ENCODE measurements at regions not wholly inside any gene's neighbourhood (a gene's known extent, or its start where the extent isn't known, plus 50 kb on each side); places are given as distances from the start of the nearest gene placed in this dataset.
"Not testable (repeated sequence)": the region's sequence is repeated elsewhere in the genome, so short reads cannot be mapped to it uniquely, and the experiment has no call there.

- DNase-seq (ENCODE audit: low read depth): not testable (repeated sequence)
Measured at GRCh38 chr13:21261487-21262216, 85.2 kb downstream of the MRPL57 start.

GRCh38 chr13:21263909-21264308 lies 87.5 kb downstream of the MRPL57 start:
- not testable (repeated sequence) for DNase-seq (ENCODE audit: low read depth)

GRCh38 chr13:21268485-21268884 lies 92.0 kb downstream of the MRPL57 start:
- not testable (repeated sequence) for DNase-seq (ENCODE audit: low read depth)

GRCh38 chr13:21272439-21272838 lies 96.0 kb downstream of the MRPL57 start:
- DNase-seq (ENCODE audit: low read depth): not testable (repeated sequence)

GRCh38 chr13:21274457-21274856 lies 98.0 kb downstream of the MRPL57 start:
- not testable (repeated sequence) for DNase-seq (ENCODE audit: low read depth)

- DNase-seq (ENCODE audit: low read depth): no peak
Measured at GRCh38 chr13:21282065-21282464, 105.6 kb downstream of the MRPL57 start.

GRCh38 chr13:21287331-21287907 lies 111.0 kb downstream of the MRPL57 start:
- DNase-seq (ENCODE audit: low read depth): no peak

GRCh38 chr13:21289475-21289874 lies 113.0 kb downstream of the MRPL57 start:
- no peak for DNase-seq (ENCODE audit: low read depth)

GRCh38 chr13:21290442-21291002 lies 114.1 kb downstream of the MRPL57 start:
- DNase-seq (ENCODE audit: low read depth): not testable (repeated sequence)

- no peak for DNase-seq (ENCODE audit: low read depth)
Measured at GRCh38 chr13:21291840-21292239, 115.4 kb downstream of the MRPL57 start.

- not testable (repeated sequence) for DNase-seq (ENCODE audit: low read depth)
Measured at GRCh38 chr13:21296991-21297390, 120.5 kb downstream of the MRPL57 start.

- DNase-seq (ENCODE audit: low read depth): no peak
Measured at GRCh38 chr13:21297447-21297846, 121.0 kb downstream of the MRPL57 start.

- DNase-seq (ENCODE audit: low read depth): peak; percentile 42
Measured at GRCh38 chr13:21297914-21298831, 121.7 kb downstream of the MRPL57 start.

- DNase-seq (ENCODE audit: low read depth): no peak
Measured at GRCh38 chr13:21304256-21304655, 127.8 kb downstream of the MRPL57 start.

GRCh38 chr13:21306300-21307073 lies 130.0 kb downstream of the MRPL57 start:
- DNase-seq (ENCODE audit: low read depth): not testable (repeated sequence)

GRCh38 chr13:21307158-21307557 lies 130.7 kb downstream of the MRPL57 start:
- DNase-seq (ENCODE audit: low read depth): not testable (repeated sequence)

GRCh38 chr13:21308906-21309305 lies 132.4 kb downstream of the MRPL57 start:
- DNase-seq (ENCODE audit: low read depth): no peak

- DNase-seq (ENCODE audit: low read depth): no peak
Measured at GRCh38 chr13:21309542-21310172, 133.2 kb downstream of the MRPL57 start.

- no peak for DNase-seq (ENCODE audit: low read depth)
Measured at GRCh38 chr13:21310220-21310619, 133.8 kb downstream of the MRPL57 start.

- DNase-seq (ENCODE audit: low read depth): not testable (repeated sequence)
Measured at GRCh38 chr13:21314976-21315375, 138.5 kb downstream of the MRPL57 start.

- DNase-seq (ENCODE audit: low read depth): no peak
Measured at GRCh38 chr13:21316376-21316775, 139.9 kb downstream of the MRPL57 start.
